Upper lobe of left lung (tissue), 6 donors: ENCODE measurements at regions not wholly inside any gene's neighbourhood (a gene's known extent, or its start where the extent isn't known, plus 50 kb on each side); places are given as distances from the start of the nearest gene placed in this dataset.

Experiments
- ATAC-seq, 2 donors: fragments of 200-7000 bp; cut with Tn5 transposase; one replicate each; pipeline ENCODE4 v1.9.1; 2022; ENCODE audit warnings: mild to moderate bottlenecking in 2 of 2, moderate library complexity in 2 of 2; ENCODE audit not compliant: low FRiP score in 2 of 2
- DNase-seq, 2 donors: peaks; one replicate each; pipeline ENCODE4 v3.0.0-alpha.2; 2019 to 2020
- H3K27ac ChIP-seq, 4 donors: fragments of 200-600 bp; sonication (generic); one replicate each; pipeline ENCODE4 v1.5.1; 2016 to 2019
- H3K27me3 ChIP-seq, 4 donors: fragments of 200-600 bp; sonication (generic); one replicate each; pipeline ENCODE4 v1.5.1; 2017 to 2019
- H3K36me3 ChIP-seq, 4 donors: fragments of 200-600 bp; sonication (generic); one replicate each; pipeline ENCODE4 v1.5.1; 2016 to 2019
- H3K4me1 ChIP-seq, 4 donors: fragments of 200-600 bp; sonication (generic); one replicate each; pipeline ENCODE4 v1.5.1; 2018 to 2019
- H3K4me3 ChIP-seq, 4 donors: fragments of 200-600 bp; sonication (generic); one replicate each; pipeline ENCODE4 v1.5.1; 2017 to 2019; ENCODE audit warnings: mild to moderate bottlenecking in 2 of 4, moderate library complexity in 1 of 4
- H3K9me3 ChIP-seq, 4 donors: fragments of 200-600 bp; sonication (generic); one replicate each; pipeline ENCODE4 v1.5.1; 2018 to 2019
- EP300 ChIP-seq, 4 donors: sonication (generic); formaldehyde crosslinking; IDR thresholded peaks; one replicate each; pipeline ENCODE4 v1.5.1; 2017; ENCODE audit warnings: antibody characterized with exemption in 4 of 4, control low read depth in 2 of 4
- POLR2A ChIP-seq, 4 donors: fragments of 450-650 bp; IDR thresholded peaks; one replicate each; pipeline ENCODE4 v1.5.1; 2016 to 2017; ENCODE audit warnings: antibody characterized with exemption in 4 of 4, mild to moderate bottlenecking in 2 of 4
- POLR2AphosphoS5 ChIP-seq, 2 donors: sonication (generic); formaldehyde crosslinking; IDR thresholded peaks; one replicate each; pipeline ENCODE4 v1.5.1; 2017; ENCODE audit warnings: antibody characterized with exemption in 2 of 2
- WGBS, 2 donors: methylation state at CpG; one replicate each; pipeline ENCODE4 v1.1.5; 2017 to 2018; 5-methylcytosine and 5-hydroxymethylcytosine counted together
- TF ChIP-seq, protein P1 (sequence below), 6 experiments: fragments of 450-650 bp in 4 of 6; fragments of 200-600 bp in 2 of 6; sonication (generic) in 2 of 6; IDR thresholded peaks; one replicate each; pipeline ENCODE4 v1.5.1; 2016 to 2019; ENCODE audit warnings: antibody characterized with exemption in 6 of 6
- donor health status: DM: no; HTN: no; CAD: no; lungs with moderate emphysema.
- donor health status: DM: no; HTN: yes; CAD: no; lungs with severe emphysema.

DNA sequence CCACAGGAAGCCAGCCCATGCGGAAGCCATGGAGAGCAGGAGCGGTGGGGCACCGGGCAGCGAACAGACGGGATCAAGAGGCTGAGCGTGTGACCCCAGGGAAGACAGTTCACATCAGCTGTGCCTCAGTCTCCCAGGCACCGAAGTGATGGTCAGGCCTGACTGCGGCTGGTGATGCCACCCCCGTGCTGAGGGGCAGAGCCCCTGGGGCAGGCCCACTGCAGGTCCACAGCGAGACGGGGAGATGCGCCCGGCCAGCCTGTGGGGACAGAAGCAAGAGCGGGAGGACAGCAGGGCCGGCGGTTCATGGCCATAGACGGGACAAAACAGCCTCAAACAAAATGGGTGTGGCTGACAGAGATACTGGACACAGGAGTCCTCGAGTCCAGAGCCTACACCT, 93.8 kb downstream of the RIPK4 start:
- no peaks in the 10 kb centered on the region for H3K9me3 ChIP-seq
- no peak overlapping the region for H3K27ac ChIP-seq
- H3K36me3 ChIP-seq: no peaks in the 10 kb centered on the region
- H3K4me3 ChIP-seq: no peak overlapping the region
- DNase-seq (no peak), ATAC-seq (no peak)
- 91% methylated on average over 8 to 17 of the region's 18 CpGs for WGBS, 2 donors
- H3K27me3 ChIP-seq: no peaks in the 10 kb centered on the region
- TF ChIP-seq EP300 (IDR thresholded peaks at IDR 0.05): no peak
- TF ChIP-seq POLR2AphosphoS5 (IDR thresholded peaks at IDR 0.05): no peak
- TF ChIP-seq, protein P1, sequence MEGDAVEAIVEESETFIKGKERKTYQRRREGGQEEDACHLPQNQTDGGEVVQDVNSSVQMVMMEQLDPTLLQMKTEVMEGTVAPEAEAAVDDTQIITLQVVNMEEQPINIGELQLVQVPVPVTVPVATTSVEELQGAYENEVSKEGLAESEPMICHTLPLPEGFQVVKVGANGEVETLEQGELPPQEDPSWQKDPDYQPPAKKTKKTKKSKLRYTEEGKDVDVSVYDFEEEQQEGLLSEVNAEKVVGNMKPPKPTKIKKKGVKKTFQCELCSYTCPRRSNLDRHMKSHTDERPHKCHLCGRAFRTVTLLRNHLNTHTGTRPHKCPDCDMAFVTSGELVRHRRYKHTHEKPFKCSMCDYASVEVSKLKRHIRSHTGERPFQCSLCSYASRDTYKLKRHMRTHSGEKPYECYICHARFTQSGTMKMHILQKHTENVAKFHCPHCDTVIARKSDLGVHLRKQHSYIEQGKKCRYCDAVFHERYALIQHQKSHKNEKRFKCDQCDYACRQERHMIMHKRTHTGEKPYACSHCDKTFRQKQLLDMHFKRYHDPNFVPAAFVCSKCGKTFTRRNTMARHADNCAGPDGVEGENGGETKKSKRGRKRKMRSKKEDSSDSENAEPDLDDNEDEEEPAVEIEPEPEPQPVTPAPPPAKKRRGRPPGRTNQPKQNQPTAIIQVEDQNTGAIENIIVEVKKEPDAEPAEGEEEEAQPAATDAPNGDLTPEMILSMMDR (IDR thresholded peaks at IDR 0.05): no peak
- TF ChIP-seq POLR2A (IDR thresholded peaks at IDR 0.05): no peak
- peaks cover 0 to 2% (median under 1%) of the 10 kb centered on the region in 4 donors for H3K4me1 ChIP-seq

- Histone ChIP-seq H3K9me3 (no peaks in the 10 kb centered on the region), H3K4me1 (no peaks in the 10 kb centered on the region), H3K4me3 (no peak overlapping the region), H3K36me3 (no peaks in the 10 kb centered on the region), H3K27ac (no peak overlapping the region), H3K27me3 (no peaks in the 10 kb centered on the region)
- ATAC-seq: no peak
- 81 to 90% methylated on average over 1 of the region's 1 CpG for WGBS, 2 donors
- no peak for TF ChIP-seq EP300 (IDR thresholded peaks at IDR 0.05)
- TF ChIP-seq POLR2A (IDR thresholded peaks at IDR 0.05): no peak
- TF ChIP-seq POLR2AphosphoS5 (IDR thresholded peaks at IDR 0.05): no peak
- TF ChIP-seq, protein P1 (IDR thresholded peaks at IDR 0.05): no peak
- no peak for DNase-seq
These were observed 94.3 kb downstream of the RIPK4 start for GRCh38 chr21:41672543-41672915.

GRCh38 chr21:41671859-41672542, 94.9 kb downstream of the RIPK4 start:
- no peak for TF ChIP-seq POLR2A (IDR thresholded peaks at IDR 0.05)
- TF ChIP-seq, protein P1 (IDR thresholded peaks at IDR 0.05): no peak
- TF ChIP-seq EP300 (IDR thresholded peaks at IDR 0.05): no peak
- TF ChIP-seq POLR2AphosphoS5 (IDR thresholded peaks at IDR 0.05): no peak
- Histone ChIP-seq H3K4me1 (no peaks in the 10 kb centered on the region), H3K36me3 (no peaks in the 10 kb centered on the region), H3K9me3 (no peaks in the 10 kb centered on the region), H3K4me3 (no peak overlapping the region), H3K27ac (no peak overlapping the region), H3K27me3 (no peaks in the 10 kb centered on the region)
- ATAC-seq (no peak), DNase-seq (no peak)
- 68 to 75% methylated on average over 15 to 19 of the region's 22 CpGs for WGBS, 2 donors

GRCh38 chr21:41671212-41671762, 95.6 kb downstream of the RIPK4 start:
- Histone ChIP-seq H3K9me3 (no peaks in the 10 kb centered on the region), H3K4me1 (no peaks in the 10 kb centered on the region), H3K36me3 (no peaks in the 10 kb centered on the region), H3K27ac (no peak overlapping the region), H3K27me3 (no peaks in the 10 kb centered on the region), H3K4me3 (no peak overlapping the region)
- 79 to 81% methylated on average over 2 to 4 of the region's 4 CpGs for WGBS, 2 donors
- DNase-seq (no peak), ATAC-seq (no peak)
- TF ChIP-seq EP300 (IDR thresholded peaks at IDR 0.05): no peak
- TF ChIP-seq POLR2A (IDR thresholded peaks at IDR 0.05): no peak
- no peak for TF ChIP-seq POLR2AphosphoS5 (IDR thresholded peaks at IDR 0.05)
- TF ChIP-seq, protein P1 (IDR thresholded peaks at IDR 0.05): no peak
